Tibial nerve (tissue), 4 donors: ENCODE measurements at regions not wholly inside any gene's neighbourhood (a gene's known extent, or its start where the extent isn't known, plus 50 kb on each side); places are given as distances from the start of the nearest gene placed in this dataset.

Source experiments
- CTCF ChIP-seq, 5 experiments: fragments of 200-600 bp in 3 of 5; fragments of 450-650 bp in 2 of 5; sonication (generic) in 3 of 5; IDR thresholded peaks; one replicate each; pipeline ENCODE4 v1.5.1; 2016 to 2019; ENCODE audit warnings: antibody characterized with exemption in 5 of 5, mild to moderate bottlenecking in 3 of 5, moderate library complexity in 2 of 5
- EP300 ChIP-seq, 2 donors: sonication (generic); formaldehyde crosslinking; IDR thresholded peaks; one replicate each; pipeline ENCODE4 v1.6.1; 2017; ENCODE audit warnings: antibody characterized with exemption in 2 of 2, mild to moderate bottlenecking in 1 of 2
- POLR2A ChIP-seq, 2 donors: fragments of 450-650 bp; IDR thresholded peaks; one replicate each; pipeline ENCODE4 v1.6.1; 2017; ENCODE audit warnings: antibody characterized with exemption in 2 of 2, mild to moderate bottlenecking in 2 of 2, moderate library complexity in 2 of 2

GRCh38 chr2:194103941-194104659, 1552.9 kb upstream of the SLC39A10 start:
- TF ChIP-seq CTCF (IDR thresholded peaks at IDR 0.05) (no peak), POLR2A (IDR thresholded peaks at IDR 0.05) (no peak), EP300 (IDR thresholded peaks at IDR 0.05) (no peak)
